IPS DF 4.7 (cell line): ENCODE measurements at regions not wholly inside any gene's neighbourhood (a gene's known extent, or its start where the extent isn't known, plus 50 kb on each side); places are given as distances from the start of the nearest gene placed in this dataset.
"Not testable (repeated sequence)": the region's sequence is repeated elsewhere in the genome, so short reads cannot be mapped to it uniquely, and the experiment has no call there.

ENCODE experiments used
- DNase-seq: peaks from one replicate; pipeline ENCODE4 v3.0.0-alpha.2; 2013; ENCODE audit warnings: low spot score; ENCODE audit errors: extremely low read depth

- DNase-seq = no peak
These were observed 1452.2 kb downstream of the REEP3 start for GRCh38 chr10:64973391-64973790.

GRCh38 chr10:64976150-64976549, 1454.9 kb downstream of the REEP3 start:
- DNase-seq = no peak

- DNase-seq = no peak
These were observed 1456.7 kb downstream of the REEP3 start for GRCh38 chr10:64977915-64978314.

GRCh38 chr10:64996886-64997285, 1475.7 kb downstream of the REEP3 start:
- no peak for DNase-seq

- no peak for DNase-seq
These were observed 1489.6 kb downstream of the REEP3 start for GRCh38 chr10:65010845-65011244.

GRCh38 chr10:65017523-65017922, 1496.3 kb downstream of the REEP3 start:
- DNase-seq = no peak

- DNase-seq = no peak
These were observed 1503.7 kb downstream of the REEP3 start for GRCh38 chr10:65024886-65025285.

GRCh38 chr10:65030263-65030662, 1509.1 kb downstream of the REEP3 start:
- DNase-seq = no peak

- no peak for DNase-seq
These were observed 1511.9 kb downstream of the REEP3 start for GRCh38 chr10:65032867-65033769.

GRCh38 chr10:65033957-65034356, 1512.8 kb downstream of the REEP3 start:
- no peak for DNase-seq

- DNase-seq = no peak
These were observed 1519.6 kb downstream of the REEP3 start for GRCh38 chr10:65040796-65041195.

- DNase-seq = no peak
These were observed 1520.1 kb downstream of the REEP3 start for GRCh38 chr10:65041307-65041706.

GRCh38 chr10:65042496-65042895, 1521.3 kb downstream of the REEP3 start:
- no peak for DNase-seq

- DNase-seq = no peak
These were observed 1525.6 kb downstream of the REEP3 start for GRCh38 chr10:65046831-65047230.

- DNase-seq = not testable (repeated sequence)
These were observed 1530.9 kb downstream of the REEP3 start for GRCh38 chr10:65052111-65052510.

GRCh38 chr10:65053397-65053796, 1532.2 kb downstream of the REEP3 start:
- not testable (repeated sequence) for DNase-seq

- not testable (repeated sequence) for DNase-seq
These were observed 1532.7 kb downstream of the REEP3 start for GRCh38 chr10:65053831-65054351.

GRCh38 chr10:65054701-65055100, 1533.5 kb downstream of the REEP3 start:
- not testable (repeated sequence) for DNase-seq

- no peak for DNase-seq
These were observed 1544.1 kb downstream of the REEP3 start for GRCh38 chr10:65065278-65065677.

GRCh38 chr10:65083222-65083621, 1562.0 kb downstream of the REEP3 start:
- no peak for DNase-seq

- no peak for DNase-seq
These were observed 1569.8 kb downstream of the REEP3 start for GRCh38 chr10:65090991-65091390.

GRCh38 chr10:65100146-65100545, 1578.9 kb downstream of the REEP3 start:
- DNase-seq = no peak

- DNase-seq = not testable (repeated sequence)
These were observed 1579.7 kb downstream of the REEP3 start for GRCh38 chr10:65100881-65101280.
